K562 (cell line): ENCODE measurements at regions not wholly inside any gene's neighbourhood (a gene's known extent, or its start where the extent isn't known, plus 50 kb on each side); places are given as distances from the start of the nearest gene placed in this dataset.

Experiments used
- ATAC-seq: fragments of 200-7000 bp; cut with Tn5 transposase; 3 replicates; pipeline ENCODE4 v1.9.1; 2020; ENCODE audit warnings: moderate library complexity
- BruUV-seq: library from RNA; stranded (reverse); fragments of 400-500 nt; replicated peaks from 2 replicates; lab custom pipeline; 2021; lab: Mats Ljungman, UMichigan
- CTCF ChIA-PET: fragments of 300-600 bp; formaldehyde crosslinking; extraction: SDS; loops from one replicate; lab custom pipeline; 2021; ENCODE audit warnings: low intra/inter-chr PET ratio; lab: Yijun Ruan, JAX
- POLR2A ChIA-PET: fragments of 300-600, 350-650 bp; sonication (Branson Sonifier 250); formaldehyde crosslinking; extraction: SDS; loops from one replicate; lab custom pipeline; 2021; ENCODE audit warnings: antibody characterized with exemption, inconsistent platforms; lab: Yijun Ruan, JAX
- DNase-seq, 4 experiments: peaks; one replicate each; pipeline versions ENCODE4 v3.0.0 to v3.0.0-alpha.2; 2011 to 2018; ENCODE audit warnings: low spot score in 3 of 4, mixed read lengths in 3 of 4; ENCODE audit errors: extremely low read depth in 1 of 4
- FAIRE-seq: peaks from 2 replicates; lab custom pipeline; 2011; peaks lifted over from hg19 to GRCh38; lab: Jason Lieb, UNC
- H2AFZ ChIP-seq: 2 replicates; pipeline ENCODE4 v1.6.0; 2011; ENCODE audit warnings: low read depth, low read length, control low read depth, inconsistent platforms
- H3K27ac ChIP-seq: fragments of 200-600 bp; 3 replicates; pipeline ENCODE4 v1.8.0; 2011; ENCODE audit warnings: low read depth, mild to moderate bottlenecking, control low read depth, inconsistent platforms, low read length, moderate library complexity, mixed read lengths; ENCODE audit errors: extremely low read depth
- H3K27me3 ChIP-seq, 2 experiments: fragments of 300-600 bp in 1 of 2; 2 replicates in 1 of 2; 3 replicates in 1 of 2; pipeline versions ENCODE4 v1.6.0 to v1.8.0; 2011; ENCODE audit warnings: inconsistent platforms in 2 of 2, low read length in 2 of 2, mild to moderate bottlenecking in 1 of 2, mixed read lengths in 1 of 2, moderate library complexity in 1 of 2; ENCODE audit not compliant: control insufficient read depth in 2 of 2, insufficient read depth in 2 of 2
- H3K36me3 ChIP-seq: fragments of 300-600 bp; 3 replicates; pipeline ENCODE4 v1.8.0; 2011; ENCODE audit warnings: mild to moderate bottlenecking, low read length, inconsistent platforms; ENCODE audit not compliant: control insufficient read depth, insufficient read depth
- H3K4me1 ChIP-seq, 2 experiments: fragments of 200-600 bp in 1 of 2; replicated peaks in 1 of 2; 2 replicates in 1 of 2; 3 replicates in 1 of 2; pipeline versions ENCODE4 v1.5.1 to v1.8.0; 2011; ENCODE audit warnings: inconsistent platforms in 2 of 2, low read length in 2 of 2, mild to moderate bottlenecking in 1 of 2, mixed read lengths in 1 of 2, moderate library complexity in 1 of 2; ENCODE audit not compliant: control insufficient read depth in 2 of 2, insufficient read depth in 2 of 2
- H3K4me2 ChIP-seq: 2 replicates; pipeline ENCODE4 v1.6.1; 2011; ENCODE audit warnings: low read length, control low read depth, inconsistent platforms, mixed read lengths; ENCODE audit not compliant: insufficient read depth
- H3K4me3 ChIP-seq: fragments of 200-600 bp; sonication (generic), shearing (Covaris generic); 2 replicates; pipeline ENCODE4 v1.5.1; 2016; ENCODE audit warnings: control low read depth, inconsistent platforms
- H3K79me2 ChIP-seq: fragments of 200-600 bp; 3 replicates; pipeline ENCODE4 v1.8.0; 2011; ENCODE audit warnings: low read length, inconsistent platforms; ENCODE audit not compliant: control insufficient read depth, insufficient read depth
- H3K9ac ChIP-seq, 2 experiments: 2 replicates each; pipeline versions ENCODE4 v1.6.0 to v1.6.1; 2011; ENCODE audit warnings: low read depth in 2 of 2, low read length in 2 of 2, control low read depth in 1 of 2, inconsistent platforms in 1 of 2, mild to moderate bottlenecking in 1 of 2, mixed read lengths in 1 of 2; ENCODE audit not compliant: insufficient read depth in 1 of 2
- H3K9me1 ChIP-seq: one replicate; pipeline ENCODE4 v1.6.0; 2011; ENCODE audit warnings: inconsistent platforms, mild to moderate bottlenecking, low read length, moderate library complexity; ENCODE audit not compliant: control insufficient read depth, insufficient read depth
- H3K9me3 ChIP-seq: replicated peaks from 2 replicates; pipeline ENCODE4 v1.5.1; 2011; ENCODE audit warnings: low read depth, low read length, inconsistent platforms; ENCODE audit not compliant: control insufficient read depth, insufficient read depth
- H4K20me1 ChIP-seq: replicated peaks from 2 replicates; pipeline ENCODE4 v1.6.1; 2011; ENCODE audit warnings: low read length, inconsistent platforms, mixed read lengths; ENCODE audit not compliant: control insufficient read depth, insufficient read depth
- DNMT1 ChIP-seq: fragments of 450-650 bp; IDR thresholded peaks from 2 replicates; pipeline ENCODE4 v1.6.1; 2016; ENCODE audit warnings: antibody characterized with exemption, mild to moderate bottlenecking
- PHF8 ChIP-seq: fragments of 200-600 bp; sonication (generic); IDR thresholded peaks from 2 replicates; pipeline ENCODE4 v1.6.1; 2012; ENCODE audit warnings: mixed run types, mild to moderate bottlenecking, inconsistent platforms, low read length, moderate library complexity, borderline replicate concordance
- RBM34 ChIP-seq: fragments of 200-400 bp; formaldehyde crosslinking; IDR thresholded peaks from 2 replicates; pipeline ENCODE4 v1.6.1; 2018; ENCODE audit warnings: low read length, borderline replicate concordance; ENCODE audit not compliant: insufficient read depth
- SRSF3 ChIP-seq: fragments of 200-400 bp; formaldehyde crosslinking; IDR thresholded peaks from 2 replicates; pipeline ENCODE4 v1.6.1; 2016; ENCODE audit warnings: mild to moderate bottlenecking, low read length, moderate library complexity; ENCODE audit not compliant: insufficient read depth
- TEAD1 ChIP-seq, 2 experiments: fragments of 450-650 bp in 1 of 2; sonication (generic) in 1 of 2; formaldehyde crosslinking; IDR thresholded peaks; 2 replicates each; pipeline versions ENCODE4 v1.4.0 to v1.8.0; 2020 to 2022; ENCODE audit warnings: mild to moderate bottlenecking in 2 of 2, missing genetic modification reagents in 1 of 2
- ZBTB49 ChIP-seq: sonication (generic); formaldehyde crosslinking; IDR thresholded peaks from 2 replicates; pipeline ENCODE4 v1.8.0; 2022; ENCODE audit warnings: missing genetic modification reagents, mild to moderate bottlenecking, borderline replicate concordance
- ZNF24 ChIP-seq: fragments of 450-650 bp; IDR thresholded peaks from 2 replicates; pipeline ENCODE4 v1.6.1; 2016
- ZNF3 ChIP-seq: fragments of 250-450 bp; sonication (Bioruptor Pico); IDR thresholded peaks from 2 replicates; pipeline ENCODE4 v1.5.0; 2021; ENCODE audit warnings: mild to moderate bottlenecking, moderate library complexity
- WGBS: fragments of 100-300 bp; shearing (Covaris generic); methylation state at CpG from one replicate; pipeline ENCODE4 v1.1.6; 2016; ENCODE audit warnings: low coverage, mixed read lengths; ENCODE audit not compliant: insufficient coverage; ENCODE audit errors: missing lambda C conversion rate; 5-methylcytosine and 5-hydroxymethylcytosine counted together
- in situ Hi-C: fragments of 300-500 bp; cut with MboI; formaldehyde crosslinking; loops from 4 replicates; pipeline ENCODE4 v1.15.0; 2018; ENCODE audit warnings: inconsistent platforms, mixed read lengths
- intact Hi-C: fragments of 100-400 bp; cut with micrococcal nuclease; formaldehyde crosslinking; loops from 2 replicates; pipeline ENCODE4 v1.14.2; 2022
- TF ChIP-seq, protein P1 (sequence below), 2 experiments: IDR thresholded peaks in 1 of 2; conservative IDR thresholded peaks in 1 of 2; 2 replicates each; pipeline ENCODE4 v1.6.1; 2016; ENCODE audit warnings: low read depth in 2 of 2, mild to moderate bottlenecking in 1 of 2, missing compliant biosample characterization in 1 of 2, missing genetic modification characterization in 1 of 2, moderate library complexity in 1 of 2
- TF ChIP-seq, protein P2 (sequence below): fragments of 450-650 bp; IDR thresholded peaks from 2 replicates; pipeline ENCODE4 v1.6.1; 2018; ENCODE audit not compliant: partially characterized antibody

DNA sequence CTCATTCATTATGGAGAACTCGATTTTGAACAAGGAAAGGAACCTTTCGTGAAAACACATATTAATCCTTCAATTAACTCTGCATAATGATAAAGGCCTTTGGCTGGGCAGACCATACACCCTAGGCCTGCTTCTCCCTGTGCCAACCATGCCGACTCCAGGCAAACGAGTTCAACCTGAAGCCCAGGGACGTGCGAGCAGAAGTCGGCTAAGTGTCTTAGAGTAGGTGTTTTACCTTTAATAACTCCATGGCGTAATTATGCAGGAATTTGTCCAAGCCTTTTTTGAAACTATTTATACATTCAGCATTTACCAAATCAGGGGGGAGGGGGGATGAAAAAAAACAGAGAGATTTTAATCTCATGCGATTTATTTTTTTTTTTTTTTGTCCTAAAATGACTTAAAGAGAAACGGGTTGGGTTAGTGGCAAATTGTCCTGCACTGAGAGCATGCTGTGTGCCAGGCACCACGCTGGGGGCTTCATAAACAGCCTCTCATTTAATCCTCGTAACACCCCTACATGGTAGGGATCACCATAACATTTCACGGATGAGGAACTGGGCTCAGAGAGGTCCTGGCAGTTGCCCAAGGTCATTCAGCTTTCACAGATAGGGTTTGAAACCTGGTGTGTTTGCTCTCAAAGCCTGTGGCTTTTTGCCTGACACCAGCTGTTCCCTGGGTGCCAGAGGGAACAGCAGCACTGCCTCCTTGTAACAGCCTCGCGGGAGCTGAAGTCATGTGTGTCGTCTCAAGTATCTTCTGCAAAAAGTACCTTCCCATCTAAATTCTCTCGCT lies 423.9 kb downstream of the MN1 start:
- no peaks in the 10 kb centered on the region for H3K36me3 ChIP-seq
- WGBS: 2% methylated on average over 14 of the region's 17 CpGs
- DNase-seq (no peak), FAIRE-seq (no peak), ATAC-seq (no peak)
- H3K9me3 ChIP-seq: no peaks in the 10 kb centered on the region
- no peaks in the 10 kb centered on the region for H3K4me1 ChIP-seq
- H2AFZ ChIP-seq: no peak overlapping the region
- H3K4me2 ChIP-seq: no peak overlapping the region
- intact Hi-C loops: no loop called here
- no TSS peak for BruUV-seq
- H3K79me2 ChIP-seq: no peaks in the 10 kb centered on the region
- CTCF ChIA-PET: no interaction called here
- no peak overlapping the region for H3K4me3 ChIP-seq
- no peak overlapping the region for H3K9ac ChIP-seq
- peaks cover 5 to 28% of the 10 kb centered on the region in 2 experiments; a peak in 4 of 5 replicates for H3K27me3 ChIP-seq
- H3K27ac ChIP-seq: no peak overlapping the region
- no peaks in the 10 kb centered on the region for H3K9me1 ChIP-seq
- in situ Hi-C loops: no loop called here
- H4K20me1 ChIP-seq: no peaks in the 10 kb centered on the region
- POLR2A ChIA-PET: no interaction called here
- no peak for TF ChIP-seq SRSF3
- TF ChIP-seq TEAD1 (CRISPR knock-in tag; IDR thresholded peaks at IDR 0.05): no peak
- TF ChIP-seq DNMT1: no peak
- TF ChIP-seq, protein P1, sequence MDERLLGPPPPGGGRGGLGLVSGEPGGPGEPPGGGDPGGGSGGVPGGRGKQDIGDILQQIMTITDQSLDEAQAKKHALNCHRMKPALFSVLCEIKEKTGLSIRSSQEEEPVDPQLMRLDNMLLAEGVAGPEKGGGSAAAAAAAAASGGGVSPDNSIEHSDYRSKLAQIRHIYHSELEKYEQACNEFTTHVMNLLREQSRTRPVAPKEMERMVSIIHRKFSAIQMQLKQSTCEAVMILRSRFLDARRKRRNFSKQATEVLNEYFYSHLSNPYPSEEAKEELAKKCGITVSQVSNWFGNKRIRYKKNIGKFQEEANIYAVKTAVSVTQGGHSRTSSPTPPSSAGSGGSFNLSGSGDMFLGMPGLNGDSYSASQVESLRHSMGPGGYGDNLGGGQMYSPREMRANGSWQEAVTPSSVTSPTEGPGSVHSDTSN (CRISPR knock-in tag; IDR thresholded peaks at IDR 0.05; ENCODE audit: low read depth): no peak
- TF ChIP-seq, protein P1 (tag; conservative IDR thresholded peaks at IDR 0.05; ENCODE audit: low read depth): no peak
- no peak for TF ChIP-seq ZBTB49 (CRISPR knock-in tag)
- TF ChIP-seq, protein P2, sequence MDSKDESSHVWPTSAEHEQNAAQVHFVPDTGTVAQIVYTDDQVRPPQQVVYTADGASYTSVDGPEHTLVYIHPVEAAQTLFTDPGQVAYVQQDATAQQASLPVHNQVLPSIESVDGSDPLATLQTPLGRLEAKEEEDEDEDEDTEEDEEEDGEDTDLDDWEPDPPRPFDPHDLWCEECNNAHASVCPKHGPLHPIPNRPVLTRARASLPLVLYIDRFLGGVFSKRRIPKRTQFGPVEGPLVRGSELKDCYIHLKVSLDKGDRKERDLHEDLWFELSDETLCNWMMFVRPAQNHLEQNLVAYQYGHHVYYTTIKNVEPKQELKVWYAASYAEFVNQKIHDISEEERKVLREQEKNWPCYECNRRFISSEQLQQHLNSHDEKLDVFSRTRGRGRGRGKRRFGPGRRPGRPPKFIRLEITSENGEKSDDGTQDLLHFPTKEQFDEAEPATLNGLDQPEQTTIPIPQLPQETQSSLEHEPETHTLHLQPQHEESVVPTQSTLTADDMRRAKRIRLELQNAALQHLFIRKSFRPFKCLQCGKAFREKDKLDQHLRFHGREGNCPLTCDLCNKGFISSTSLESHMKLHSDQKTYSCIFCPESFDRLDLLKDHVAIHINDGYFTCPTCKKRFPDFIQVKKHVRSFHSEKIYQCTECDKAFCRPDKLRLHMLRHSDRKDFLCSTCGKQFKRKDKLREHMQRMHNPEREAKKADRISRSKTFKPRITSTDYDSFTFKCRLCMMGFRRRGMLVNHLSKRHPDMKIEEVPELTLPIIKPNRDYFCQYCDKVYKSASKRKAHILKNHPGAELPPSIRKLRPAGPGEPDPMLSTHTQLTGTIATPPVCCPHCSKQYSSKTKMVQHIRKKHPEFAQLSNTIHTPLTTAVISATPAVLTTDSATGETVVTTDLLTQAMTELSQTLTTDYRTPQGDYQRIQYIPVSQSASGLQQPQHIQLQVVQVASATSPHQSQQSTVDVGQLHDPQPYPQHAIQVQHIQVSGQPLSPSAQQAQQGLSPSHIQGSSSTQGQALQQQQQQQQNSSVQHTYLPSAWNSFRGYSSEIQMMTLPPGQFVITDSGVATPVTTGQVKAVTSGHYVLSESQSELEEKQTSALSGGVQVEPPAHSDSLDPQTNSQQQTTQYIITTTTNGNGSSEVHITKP: no peak
- no peak for TF ChIP-seq ZNF3
- TF ChIP-seq PHF8: no peak
- TF ChIP-seq ZNF24: no peak
- TF ChIP-seq RBM34: no peak
